PFSK-1 (cell line): ENCODE measurements at regions not wholly inside any gene's neighbourhood (a gene's known extent, or its start where the extent isn't known, plus 50 kb on each side); places are given as distances from the start of the nearest gene placed in this dataset.

Experiments used
- FOXP2 ChIP-seq: optimal IDR thresholded peaks from 2 replicates; pipeline ENCODE3; 2011; ENCODE audit warnings: borderline replicate concordance, control low read depth, inconsistent platforms; ENCODE audit not compliant: insufficient read depth; ENCODE audit errors: extremely low read length, extremely low read depth
- POLR2AphosphoS5 ChIP-seq: IDR thresholded peaks from 2 replicates; pipeline ENCODE4 v1.6.1; 2012; ENCODE audit warnings: low read depth, mild to moderate bottlenecking, control low read depth, low read length, moderate library complexity
- REST ChIP-seq, 2 experiments: IDR thresholded peaks; 2 replicates each; pipeline versions ENCODE4 v1.6.1 to v1.8.0; 2011 to 2012; ENCODE audit warnings: low read depth in 2 of 2, low read length in 2 of 2, control low read depth in 1 of 2, inconsistent platforms in 1 of 2, mild to moderate bottlenecking in 1 of 2, moderate library complexity in 1 of 2; ENCODE audit not compliant: insufficient read depth in 1 of 2
- SIN3A ChIP-seq: IDR thresholded peaks from 2 replicates; pipeline ENCODE4 v1.6.1; 2012; ENCODE audit warnings: mild to moderate bottlenecking, low read length, moderate library complexity, borderline replicate concordance; ENCODE audit not compliant: insufficient read depth
- TAF1 ChIP-seq: IDR thresholded peaks from 2 replicates; pipeline ENCODE4 v1.6.1; 2012; ENCODE audit warnings: low read length, control low read depth, borderline replicate concordance; ENCODE audit not compliant: insufficient read depth

- TF ChIP-seq FOXP2 = no peak
- no peak for TF ChIP-seq POLR2AphosphoS5
- no peak for TF ChIP-seq REST (IDR thresholded peaks at IDR 0.05; ENCODE audit: insufficient read depth in 1 of 2, low read depth in 2 of 2, low read length in 2 of 2)
- no peak for TF ChIP-seq TAF1
- no peak for TF ChIP-seq SIN3A
These were observed 356.0 kb downstream of the ZPLD1 start for GRCh38 chr3:102790747-102791325.

DNA sequence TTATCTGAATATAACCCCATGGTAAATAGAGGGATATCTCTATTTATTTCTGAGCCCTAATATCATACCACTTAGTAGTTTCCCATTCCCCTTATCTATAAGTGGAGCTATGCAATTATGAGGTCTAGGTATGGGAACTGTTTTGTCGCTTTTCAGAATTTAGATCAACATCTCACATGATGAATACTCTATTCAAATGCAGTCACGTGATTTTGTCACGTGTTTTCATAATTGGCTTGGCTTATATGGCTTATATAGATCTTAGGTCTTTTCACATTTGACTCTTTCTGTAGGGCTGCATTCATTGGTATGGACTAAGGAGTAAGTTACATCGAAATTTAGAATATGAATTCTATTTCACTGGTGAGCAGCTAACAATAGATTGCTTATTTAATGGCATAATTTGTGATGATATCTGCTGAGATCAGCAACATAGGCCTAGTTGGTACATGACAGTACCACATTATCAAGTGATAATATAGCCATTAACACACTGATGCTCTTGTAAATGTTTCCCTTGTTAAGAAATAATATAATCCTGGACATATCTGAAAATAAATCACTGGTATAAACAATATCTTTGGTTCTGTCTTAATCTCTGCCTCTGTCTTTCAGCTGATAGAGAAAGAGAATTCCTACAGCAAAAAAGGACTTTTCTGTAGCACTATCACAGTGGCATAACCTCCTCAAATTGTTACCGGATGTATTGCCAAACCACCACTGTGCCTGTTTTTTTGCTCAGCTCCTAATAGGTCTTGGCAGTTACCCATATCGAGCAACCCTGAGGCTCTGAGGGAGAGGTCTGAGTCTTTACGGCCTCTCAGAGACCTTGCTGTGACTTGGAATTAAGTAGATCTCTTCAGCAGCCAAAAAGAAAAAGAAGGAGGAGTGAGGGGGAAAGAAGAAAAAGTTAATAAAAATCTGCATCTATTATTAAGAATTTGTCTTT, 357.1 kb downstream of the ZPLD1 start:
- TF ChIP-seq POLR2AphosphoS5 = no peak
- no peak for TF ChIP-seq TAF1
- TF ChIP-seq SIN3A = no peak

GRCh38 chr3:102796804-102797203, 362.0 kb downstream of the ZPLD1 start:
- no peak for TF ChIP-seq SIN3A
- no peak for TF ChIP-seq FOXP2
- TF ChIP-seq TAF1 = no peak
- no peak for TF ChIP-seq REST (IDR thresholded peaks at IDR 0.05; ENCODE audit: insufficient read depth in 1 of 2, low read depth in 2 of 2, low read length in 2 of 2)
- no peak for TF ChIP-seq POLR2AphosphoS5

GRCh38 chr3:102802819-102803420, 368.1 kb downstream of the ZPLD1 start:
- TF ChIP-seq FOXP2 (no peak), REST (IDR thresholded peaks at IDR 0.05; ENCODE audit: insufficient read depth in 1 of 2, low read depth in 2 of 2, low read length in 2 of 2) (no peak), POLR2AphosphoS5 (no peak), TAF1 (no peak), SIN3A (no peak)

- no peak for TF ChIP-seq REST (IDR thresholded peaks at IDR 0.05; ENCODE audit: insufficient read depth in 1 of 2, low read depth in 2 of 2, low read length in 2 of 2)
- TF ChIP-seq SIN3A = no peak
- TF ChIP-seq FOXP2 = no peak
- TF ChIP-seq TAF1 = no peak
- no peak for TF ChIP-seq POLR2AphosphoS5
These were observed 376.1 kb downstream of the ZPLD1 start for GRCh38 chr3:102810937-102811336.
